GM21786 (cell line): ENCODE measurements at regions not wholly inside any gene's neighbourhood (a gene's known extent, or its start where the extent isn't known, plus 50 kb on each side); places are given as distances from the start of the nearest gene placed in this dataset.
A peak's percentile ranks its signal among the peaks of the same experiment; 100 is the strongest.
"Not testable (repeated sequence)": the region's sequence is repeated elsewhere in the genome, so short reads cannot be mapped to it uniquely, and the experiment has no call there.

Experiments
- ATAC-seq: cut with Tn5 transposase; IDR thresholded peaks from one replicate; pipeline ENCODE4 v1.9.1; 2021; ENCODE audit not compliant: unreplicated experiment

DNA sequence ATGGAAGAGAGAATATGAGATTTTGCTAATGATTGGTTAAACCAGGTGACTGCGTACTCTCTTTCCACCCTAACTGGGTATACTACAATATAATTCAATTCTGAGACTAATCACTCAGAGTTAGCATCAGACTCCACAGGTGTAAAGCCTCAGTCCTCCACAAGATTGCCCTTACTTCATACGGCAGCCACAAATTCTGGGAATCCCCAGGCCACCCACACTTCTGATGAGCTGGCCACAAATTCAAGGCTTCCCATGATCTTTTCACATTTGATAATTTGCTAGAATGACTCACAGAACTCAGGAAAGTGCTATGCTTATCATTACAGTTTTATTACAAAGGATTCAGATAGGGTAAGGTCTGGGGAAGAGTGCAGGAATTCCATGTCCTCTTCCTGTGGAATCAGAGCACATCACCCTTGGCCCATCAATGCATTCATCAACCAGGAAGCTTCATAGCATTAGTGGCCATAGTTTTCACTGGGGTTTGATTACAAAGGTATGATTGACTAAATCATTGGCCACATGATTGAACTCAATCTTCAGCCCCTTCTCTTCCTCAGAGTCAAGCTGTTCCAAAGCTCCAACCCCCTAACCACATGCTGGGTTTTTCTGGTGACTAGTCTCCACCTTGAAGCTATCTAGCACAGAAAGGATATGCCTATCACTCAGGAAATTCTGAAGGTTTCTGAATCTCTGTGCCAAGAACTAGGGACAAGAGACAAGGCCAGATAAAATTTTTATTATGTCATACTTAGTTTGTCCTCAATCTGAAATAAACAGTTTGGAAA, 131.7 kb downstream of the HHIPL2 start:
- no peak for ATAC-seq

DNA sequence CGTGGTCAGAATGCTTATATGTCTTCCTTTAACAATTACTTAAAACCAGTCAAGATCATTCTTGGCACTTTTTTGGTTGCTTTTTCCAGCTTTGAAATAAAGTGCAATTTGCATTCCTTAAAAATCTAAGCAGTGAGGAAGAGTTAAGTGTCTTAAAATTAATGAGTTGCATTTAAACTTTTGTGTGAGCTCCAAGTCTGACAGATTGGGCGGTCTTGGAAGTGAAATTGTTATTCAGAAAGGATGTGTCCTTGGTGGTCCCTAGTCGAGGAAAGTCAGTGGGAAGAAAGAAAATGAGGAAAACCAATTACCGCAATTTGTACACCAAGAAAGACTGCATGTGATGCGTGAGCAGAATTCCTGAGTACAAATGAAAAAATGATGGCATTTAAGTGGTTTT, 132.5 kb downstream of the HHIPL2 start:
- no peak for ATAC-seq

GRCh38 chr1:222413991-222414549, 133.8 kb downstream of the HHIPL2 start:
- no peak for ATAC-seq

- ATAC-seq: no peak
Measured at GRCh38 chr1:222413436-222413835, 134.5 kb downstream of the HHIPL2 start.

DNA sequence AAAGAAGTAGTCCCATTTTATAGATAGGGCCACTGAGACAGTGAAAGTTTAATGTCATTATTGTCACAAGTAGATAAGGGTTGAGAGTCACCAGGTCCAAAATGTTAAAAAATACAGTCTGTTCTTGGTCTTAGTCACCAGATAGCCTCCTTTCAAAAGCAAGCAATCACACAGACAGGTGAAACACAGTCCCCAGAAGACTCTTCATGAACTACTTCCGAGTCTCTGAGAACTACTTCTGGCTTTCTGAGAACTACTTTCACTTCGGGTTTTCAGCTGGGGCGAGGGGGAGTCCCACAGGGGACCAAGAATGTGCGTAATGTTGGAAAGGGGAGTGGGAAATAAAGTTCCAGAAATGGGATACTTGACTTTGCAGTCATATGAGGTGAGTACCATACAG, 143.2 kb downstream of the HHIPL2 start:
- ATAC-seq: peak; percentile 81

GRCh38 chr1:222399197-222399596, 148.7 kb downstream of the HHIPL2 start:
- ATAC-seq: no peak

DNA sequence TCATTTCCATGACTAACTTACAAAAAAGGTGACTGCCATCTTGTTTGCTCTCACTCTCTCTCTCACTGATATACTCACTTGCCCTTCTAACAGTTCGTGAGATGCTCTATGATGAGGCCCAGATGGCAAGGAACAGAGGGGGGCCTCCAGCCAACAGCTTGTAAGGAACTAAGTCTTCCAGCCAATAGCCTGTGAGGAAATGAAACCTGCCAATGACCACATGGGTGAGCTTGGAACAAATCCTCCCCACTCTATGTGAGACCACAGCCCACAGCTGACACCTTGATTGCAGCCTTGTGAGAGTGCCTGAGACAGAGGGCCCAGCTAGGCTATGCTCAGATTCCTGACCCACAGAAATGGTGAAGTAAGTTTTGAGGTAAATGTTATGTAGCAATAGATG, 153.7 kb downstream of the HHIPL2 start:
- ATAC-seq: no peak

GRCh38 chr1:222392556-222392955, 155.3 kb downstream of the HHIPL2 start:
- ATAC-seq: no peak

- ATAC-seq: no peak
Measured at GRCh38 chr1:222390181-222390580, 157.7 kb downstream of the HHIPL2 start.

- no peak for ATAC-seq
Measured at GRCh38 chr1:222387007-222387814, 160.7 kb downstream of the HHIPL2 start.

GRCh38 chr1:222385955-222386354, 161.9 kb downstream of the HHIPL2 start:
- ATAC-seq: no peak

- no peak for ATAC-seq
Measured at GRCh38 chr1:222385262-222385661, 162.6 kb downstream of the HHIPL2 start.

GRCh38 chr1:222384531-222384930, 163.4 kb downstream of the HHIPL2 start:
- ATAC-seq: no peak

DNA sequence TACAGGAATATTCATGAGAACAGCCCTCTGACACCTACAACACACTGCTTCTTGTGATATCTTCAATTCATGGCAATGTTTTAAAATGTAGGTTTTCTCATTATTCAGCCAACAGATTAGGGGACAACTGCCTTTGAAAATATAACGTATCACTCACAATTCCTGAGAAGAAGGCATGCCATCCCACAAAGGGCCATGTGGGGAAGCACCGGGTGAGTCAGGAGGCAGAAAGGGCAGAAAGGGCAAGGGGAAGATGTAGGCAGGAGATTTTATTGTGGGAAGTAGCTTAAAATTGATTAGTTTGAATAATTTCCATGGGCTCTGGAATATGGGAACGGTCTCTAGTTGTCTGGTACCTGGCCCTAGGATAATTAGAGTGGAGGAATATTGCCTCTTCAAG, 165.7 kb downstream of the HHIPL2 start:
- ATAC-seq: no peak

GRCh38 chr1:222377428-222378088, 170.3 kb downstream of the HHIPL2 start:
- no peak for ATAC-seq

DNA sequence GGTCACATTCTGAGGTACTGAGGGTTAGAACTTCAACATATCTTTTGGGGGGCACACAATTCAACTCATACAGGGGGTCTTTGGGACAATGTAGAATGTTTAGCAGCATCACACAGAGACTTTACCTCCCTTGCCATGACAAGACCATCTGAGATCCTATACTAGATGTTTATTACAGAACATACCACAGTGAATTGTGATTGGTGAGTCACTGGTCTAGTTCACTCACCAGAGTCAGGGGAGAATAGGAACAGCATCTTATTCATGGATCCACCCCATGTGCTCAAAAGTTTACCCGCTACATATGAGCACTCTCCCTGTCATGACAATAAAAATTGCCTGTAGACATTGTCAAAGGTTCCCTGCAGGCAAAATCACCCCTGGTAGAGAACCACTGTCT, 171.1 kb downstream of the HHIPL2 start:
- not testable (repeated sequence) for ATAC-seq

DNA sequence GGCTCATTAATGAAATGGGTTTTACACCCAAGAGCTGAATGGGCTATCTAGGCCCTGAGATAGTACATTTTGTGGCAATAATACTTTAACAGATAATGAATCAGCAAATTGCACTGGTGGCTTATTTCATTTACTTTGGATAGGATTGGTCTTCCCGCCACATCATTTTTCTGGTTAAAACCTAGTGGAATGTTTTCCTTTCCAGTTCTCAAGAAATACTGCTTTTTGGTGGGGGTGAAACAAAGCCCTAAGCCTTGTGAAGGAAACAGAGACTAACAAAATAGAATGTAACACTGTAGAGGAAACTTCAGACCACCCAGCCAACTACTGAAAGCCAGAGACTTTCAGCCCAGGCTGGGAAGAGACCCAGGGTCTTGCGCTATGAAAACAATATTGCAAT, 172.2 kb downstream of the HHIPL2 start:
- ATAC-seq: no peak

DNA sequence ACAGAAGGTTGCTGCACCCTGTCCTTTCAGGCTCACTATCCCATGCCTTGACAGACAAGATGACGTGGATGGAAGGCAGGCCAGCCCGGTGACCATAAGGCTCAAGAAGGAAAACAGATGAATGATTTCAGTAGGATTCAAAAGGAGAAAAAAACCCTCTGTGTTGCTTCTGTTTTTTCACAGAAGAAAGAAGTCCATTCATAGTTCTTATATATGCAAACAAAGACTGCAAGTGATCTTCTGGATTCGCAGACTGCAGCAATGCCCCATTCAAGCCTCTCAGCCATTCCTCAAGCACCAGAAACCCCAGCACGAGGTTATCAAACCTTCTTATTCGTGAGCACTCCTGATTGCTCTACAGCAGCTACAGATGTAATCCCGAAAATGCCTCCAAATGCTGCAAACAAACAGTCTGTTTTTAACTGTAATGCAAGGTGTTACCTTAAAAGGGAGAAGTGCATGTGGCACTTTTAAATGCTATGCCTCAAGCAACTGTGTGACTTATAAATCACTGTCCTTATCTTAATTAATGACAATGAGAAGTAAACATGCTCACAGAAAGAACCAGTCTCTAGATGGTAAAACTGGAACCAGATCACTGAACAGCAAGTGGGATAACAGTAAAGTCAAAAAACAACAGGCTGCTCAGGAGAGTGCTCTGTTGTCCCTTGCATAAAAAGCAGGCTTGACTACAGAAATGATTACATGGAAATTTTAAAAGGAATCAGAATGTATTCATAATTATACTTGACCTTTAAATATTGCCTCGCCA, 173.9 kb downstream of the HHIPL2 start:
- ATAC-seq: no peak

DNA sequence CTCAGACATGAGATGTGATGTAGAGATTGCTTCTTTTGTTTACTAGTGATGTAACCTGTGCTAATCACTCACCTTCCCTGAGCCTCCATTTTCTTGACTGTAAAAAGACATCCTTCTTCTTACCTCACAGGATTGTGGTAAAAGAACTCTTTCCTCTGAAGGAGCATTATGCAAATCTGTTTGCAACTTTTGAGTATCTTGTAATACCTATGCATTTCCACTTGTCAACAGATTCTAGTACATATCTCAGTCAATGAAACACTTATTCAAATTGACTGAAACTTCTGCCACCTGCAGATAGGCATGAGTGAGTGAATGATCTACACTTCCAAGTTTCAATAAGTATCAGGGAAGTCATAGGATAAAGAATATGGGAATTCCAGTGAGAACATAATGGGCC, 174.7 kb downstream of the HHIPL2 start:
- ATAC-seq: no peak

- no peak for ATAC-seq
Measured at GRCh38 chr1:222372221-222372620, 175.7 kb downstream of the HHIPL2 start.
